HG02938 (cell line): ENCODE measurements at regions not wholly inside any gene's neighbourhood (a gene's known extent, or its start where the extent isn't known, plus 50 kb on each side); places are given as distances from the start of the nearest gene placed in this dataset.
"Not testable (repeated sequence)": the region's sequence is repeated elsewhere in the genome, so short reads cannot be mapped to it uniquely, and the experiment has no call there.

Experiments
- ATAC-seq: cut with Tn5 transposase; IDR thresholded peaks from one replicate; pipeline ENCODE4 v1.9.1; 2021; ENCODE audit warnings: mild to moderate bottlenecking, moderate library complexity; ENCODE audit not compliant: unreplicated experiment

GRCh38 chr12:67758521-67758920 lies 110.0 kb downstream of the DYRK2 start:
- no peak for ATAC-seq

GRCh38 chr12:67759829-67760228 lies 111.3 kb downstream of the DYRK2 start:
- no peak for ATAC-seq

- ATAC-seq: no peak
These were observed 112.2 kb downstream of the DYRK2 start for GRCh38 chr12:67760586-67761275.

GRCh38 chr12:67761566-67761965 lies 113.0 kb downstream of the DYRK2 start:
- ATAC-seq: no peak

GRCh38 chr12:67764055-67764454 lies 115.5 kb downstream of the DYRK2 start:
- no peak for ATAC-seq

GRCh38 chr12:67764946-67765619 lies 116.5 kb downstream of the DYRK2 start:
- no peak for ATAC-seq

- no peak for ATAC-seq
These were observed 117.5 kb downstream of the DYRK2 start for GRCh38 chr12:67765776-67766766.

- ATAC-seq: no peak
These were observed 124.0 kb downstream of the DYRK2 start for GRCh38 chr12:67772267-67773169.

GRCh38 chr12:67773896-67774295 lies 125.4 kb downstream of the DYRK2 start:
- ATAC-seq: no peak

- no peak for ATAC-seq
These were observed 126.5 kb downstream of the DYRK2 start for GRCh38 chr12:67774983-67775587.

- no peak for ATAC-seq
These were observed 132.1 kb downstream of the DYRK2 start for GRCh38 chr12:67780580-67781084.

GRCh38 chr12:67782573-67782972 lies 134.0 kb downstream of the DYRK2 start:
- no peak for ATAC-seq

- ATAC-seq: no peak
These were observed 134.8 kb downstream of the DYRK2 start for GRCh38 chr12:67783393-67783792.

- no peak for ATAC-seq
These were observed 136.3 kb downstream of the DYRK2 start for GRCh38 chr12:67784831-67785230.

- ATAC-seq: no peak
These were observed 137.5 kb downstream of the DYRK2 start for GRCh38 chr12:67786086-67786485.

GRCh38 chr12:67788118-67788517 lies 139.6 kb downstream of the DYRK2 start:
- ATAC-seq: no peak

- ATAC-seq: no peak
These were observed 140.7 kb downstream of the DYRK2 start for GRCh38 chr12:67789266-67789665.

GRCh38 chr12:67790660-67791059 lies 142.1 kb downstream of the DYRK2 start:
- ATAC-seq: no peak

- not testable (repeated sequence) for ATAC-seq
These were observed 142.8 kb downstream of the DYRK2 start for GRCh38 chr12:67791362-67791761.

GRCh38 chr12:67792185-67792584 lies 143.6 kb downstream of the DYRK2 start:
- ATAC-seq: no peak
